GM18505 (cell line): ENCODE measurements at regions not wholly inside any gene's neighbourhood (a gene's known extent, or its start where the extent isn't known, plus 50 kb on each side); places are given as distances from the start of the nearest gene placed in this dataset.

Source experiments
- ATAC-seq: cut with Tn5 transposase; IDR thresholded peaks from one replicate; pipeline ENCODE4 v1.9.1; 2021; ENCODE audit not compliant: unreplicated experiment
- POLR2A ChIP-seq: IDR thresholded peaks from 4 replicates; pipeline ENCODE4 v1.6.1; 2011; ENCODE audit warnings: borderline replicate concordance; ENCODE audit not compliant: insufficient read depth, insufficient read length; ENCODE audit errors: extremely low read depth

GRCh38 chr3:154775821-154776548, 304.1 kb upstream of the MME start:
- ATAC-seq, result no peak
- no peak for TF ChIP-seq POLR2A

- no peak for ATAC-seq
- no peak for TF ChIP-seq POLR2A
Measured at GRCh38 chr3:154766765-154767503, 313.2 kb upstream of the MME start.

GRCh38 chr3:154764856-154765640, 315.1 kb upstream of the MME start:
- ATAC-seq, result no peak
- no peak for TF ChIP-seq POLR2A

GRCh38 chr3:154762486-154762885, 317.6 kb upstream of the MME start:
- ATAC-seq, result no peak
- no peak for TF ChIP-seq POLR2A

- no peak for ATAC-seq
- no peak for TF ChIP-seq POLR2A
Measured at GRCh38 chr3:154759966-154760365, 320.2 kb upstream of the MME start.

GRCh38 chr3:154758109-154758868, 321.8 kb upstream of the MME start:
- TF ChIP-seq POLR2A, result no peak
- no peak for ATAC-seq

- ATAC-seq, result no peak
- no peak for TF ChIP-seq POLR2A
Measured at GRCh38 chr3:154753101-154753500, 323.1 kb upstream of the GPR149 start.

GRCh38 chr3:154749514-154749913, 319.5 kb upstream of the GPR149 start:
- ATAC-seq, result no peak
- TF ChIP-seq POLR2A, result no peak

- TF ChIP-seq POLR2A, result no peak
- ATAC-seq, result no peak
Measured at GRCh38 chr3:154745929-154746328, 315.9 kb upstream of the GPR149 start.

GRCh38 chr3:154745122-154745521, 315.1 kb upstream of the GPR149 start:
- TF ChIP-seq POLR2A, result no peak
- ATAC-seq, result no peak

GRCh38 chr3:154743418-154743817, 313.4 kb upstream of the GPR149 start:
- no peak for TF ChIP-seq POLR2A
- ATAC-seq, result no peak

GRCh38 chr3:154734468-154734867, 304.5 kb upstream of the GPR149 start:
- no peak for ATAC-seq
- TF ChIP-seq POLR2A, result no peak

- ATAC-seq, result no peak
- TF ChIP-seq POLR2A, result no peak
Measured at GRCh38 chr3:154730186-154730585, 300.2 kb upstream of the GPR149 start.
